Heart left ventricle (tissue), 13 donors: ENCODE measurements at regions not wholly inside any gene's neighbourhood (a gene's known extent, or its start where the extent isn't known, plus 50 kb on each side); places are given as distances from the start of the nearest gene placed in this dataset.
"Not testable (repeated sequence)": the region's sequence is repeated elsewhere in the genome, so short reads cannot be mapped to it uniquely, and the experiment has no call there.

ENCODE experiments used
- POLR2A ChIP-seq, 2 donors: fragments of 450-650 bp; IDR thresholded peaks; one replicate each; pipeline ENCODE4 v1.6.1; 2017; ENCODE audit warnings: antibody characterized with exemption in 2 of 2, mild to moderate bottlenecking in 2 of 2, moderate library complexity in 2 of 2
- TF ChIP-seq, protein P1 (sequence below), 12 donors: fragments of 200-600 bp; sonication (generic) in 4 of 12; IDR thresholded peaks; one replicate each; pipeline versions ENCODE4 v1.5.0 to v1.8.0; 2018 to 2022; ENCODE audit warnings: antibody characterized with exemption in 12 of 12, mild to moderate bottlenecking in 5 of 12
- donor health status: ischemic (EF 13 %, LVEDD 7.1; RV severe dilation, severe dysfunction).
- donor health status: DM: no; HTN: yes; CAD: no.
- donor health status: DM: no; HTN: no; CAD: no.
- donor health status: ischemic (EF 25% LVEDD 6.9; RV normal size, moderate dysfunction).
- donor health status: ischemic (EF 25% LVEDD 5.7; RV mildly dilated, moderate dysfunction).
- donor health status: ischemic (EF 35%, LVEDD 5.7; RV mildly dilated, moderate dysfunction).
- donor health status: nonischemic (EF 11% LVEDD 7.7; RV severe dilation, severe dysfunction).
- donor health status: DM: yes; HTN: yes; CAD: no.
- donor health status: PGD.
- donor health status: ischemic (EF 29% LVEDD 5.4; RV normal size, mild dysfunction).
- donor health status: nonischemic (EF 23%, LVEDD 6.1; RV moderate dilation, normal function).

DNA sequence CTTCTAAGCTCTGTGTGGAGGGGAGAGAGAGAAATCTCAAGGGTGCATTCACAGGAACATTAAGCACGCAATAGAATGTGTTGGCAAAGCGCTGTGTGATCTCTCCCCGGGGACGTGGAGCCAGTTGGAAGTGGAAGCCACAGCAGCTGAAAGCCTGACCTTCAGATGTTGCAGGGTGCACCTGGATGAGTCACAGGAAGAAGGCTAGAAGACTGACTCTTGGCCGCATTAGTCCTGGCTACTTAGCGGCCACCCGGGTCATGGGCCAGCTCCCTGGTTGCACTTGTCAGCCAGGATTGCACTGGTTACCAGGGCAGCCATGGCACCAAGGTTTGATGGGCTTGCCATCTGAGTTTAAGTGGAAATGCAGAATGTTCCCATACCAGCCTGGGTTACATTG is 128.6 kb upstream of the ALDH3B2 start:
- TF ChIP-seq, protein P1, sequence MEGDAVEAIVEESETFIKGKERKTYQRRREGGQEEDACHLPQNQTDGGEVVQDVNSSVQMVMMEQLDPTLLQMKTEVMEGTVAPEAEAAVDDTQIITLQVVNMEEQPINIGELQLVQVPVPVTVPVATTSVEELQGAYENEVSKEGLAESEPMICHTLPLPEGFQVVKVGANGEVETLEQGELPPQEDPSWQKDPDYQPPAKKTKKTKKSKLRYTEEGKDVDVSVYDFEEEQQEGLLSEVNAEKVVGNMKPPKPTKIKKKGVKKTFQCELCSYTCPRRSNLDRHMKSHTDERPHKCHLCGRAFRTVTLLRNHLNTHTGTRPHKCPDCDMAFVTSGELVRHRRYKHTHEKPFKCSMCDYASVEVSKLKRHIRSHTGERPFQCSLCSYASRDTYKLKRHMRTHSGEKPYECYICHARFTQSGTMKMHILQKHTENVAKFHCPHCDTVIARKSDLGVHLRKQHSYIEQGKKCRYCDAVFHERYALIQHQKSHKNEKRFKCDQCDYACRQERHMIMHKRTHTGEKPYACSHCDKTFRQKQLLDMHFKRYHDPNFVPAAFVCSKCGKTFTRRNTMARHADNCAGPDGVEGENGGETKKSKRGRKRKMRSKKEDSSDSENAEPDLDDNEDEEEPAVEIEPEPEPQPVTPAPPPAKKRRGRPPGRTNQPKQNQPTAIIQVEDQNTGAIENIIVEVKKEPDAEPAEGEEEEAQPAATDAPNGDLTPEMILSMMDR (IDR thresholded peaks at IDR 0.05), result not testable (repeated sequence)
- TF ChIP-seq POLR2A (IDR thresholded peaks at IDR 0.05), result not testable (repeated sequence)
